GM18520 (cell line): ENCODE measurements at regions not wholly inside any gene's neighbourhood (a gene's known extent, or its start where the extent isn't known, plus 50 kb on each side); places are given as distances from the start of the nearest gene placed in this dataset.
"Not testable (repeated sequence)": the region's sequence is repeated elsewhere in the genome, so short reads cannot be mapped to it uniquely, and the experiment has no call there.

ENCODE experiments used
- ATAC-seq: cut with Tn5 transposase; IDR thresholded peaks from one replicate; pipeline ENCODE4 v1.9.1; 2021; ENCODE audit not compliant: unreplicated experiment

DNA sequence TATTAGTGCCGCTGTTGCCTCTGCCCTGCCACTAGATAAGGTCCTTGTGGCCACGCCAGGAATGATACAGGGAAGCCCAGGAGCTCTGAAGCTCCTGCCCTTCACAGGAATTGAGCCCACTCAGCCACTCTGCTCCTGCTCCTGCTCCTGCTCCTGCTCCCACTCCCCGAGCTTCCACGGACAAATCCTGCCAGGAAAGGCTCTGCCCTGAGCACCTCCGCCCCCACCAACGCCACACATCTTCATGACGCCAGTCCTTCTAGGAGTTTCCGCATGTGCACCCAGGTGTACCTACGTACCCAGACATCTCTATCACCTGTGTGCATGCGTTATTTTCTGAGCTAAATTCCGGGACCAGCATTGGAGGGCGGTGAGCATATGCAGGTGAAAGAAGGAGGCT, 369.1 kb downstream of the C16orf95 start:
- no peak for ATAC-seq

- ATAC-seq, result no peak
Observed at GRCh38 chr16:86949116-86949515, 368.1 kb downstream of the C16orf95 start.

DNA sequence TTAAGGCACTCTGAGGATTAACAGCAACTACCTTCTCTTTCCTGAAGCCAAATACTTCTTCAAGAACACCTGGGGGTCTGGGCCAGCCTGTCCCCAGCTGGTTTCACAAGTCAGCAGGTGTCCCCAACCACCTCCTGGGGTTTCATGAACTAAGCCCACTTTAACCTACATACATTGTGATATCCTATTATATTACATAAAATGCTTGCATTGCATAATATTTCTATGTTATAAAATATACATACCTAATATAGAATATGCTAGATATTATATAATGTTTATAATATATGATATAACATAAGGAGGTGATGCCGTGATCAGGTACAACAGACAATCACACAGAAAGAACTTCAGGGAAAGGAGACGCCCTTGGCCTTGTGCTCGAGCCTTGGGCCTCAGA, 367.6 kb downstream of the C16orf95 start:
- ATAC-seq, result no peak

- ATAC-seq, result no peak
Observed at GRCh38 chr16:86951041-86951822, 366.0 kb downstream of the C16orf95 start.

GRCh38 chr16:86951831-86952598, 365.2 kb downstream of the C16orf95 start:
- ATAC-seq, result no peak

DNA sequence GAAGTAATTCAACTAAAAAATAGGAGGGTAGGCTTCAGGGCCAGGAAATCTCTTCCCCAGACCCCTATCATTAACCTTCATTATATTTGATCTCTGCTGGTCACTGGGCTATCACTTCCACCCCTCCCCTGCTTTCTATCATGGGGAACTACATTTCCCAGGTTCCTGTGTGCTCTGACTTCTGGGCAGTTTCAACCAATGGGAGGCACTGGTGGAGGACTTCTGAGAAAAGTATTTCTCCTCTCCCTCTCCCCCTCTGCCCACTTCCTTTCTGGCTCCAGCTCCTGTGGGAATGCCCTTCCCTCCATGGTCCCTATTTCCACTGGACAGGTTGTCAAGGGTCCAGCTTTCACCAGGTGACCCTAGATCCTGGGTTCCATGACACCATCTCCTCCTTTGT, 364.4 kb downstream of the C16orf95 start:
- ATAC-seq, result no peak

GRCh38 chr16:86953631-86954391, 363.4 kb downstream of the C16orf95 start:
- ATAC-seq, result no peak

GRCh38 chr16:86955136-86955855, 361.9 kb downstream of the C16orf95 start:
- no peak for ATAC-seq

DNA sequence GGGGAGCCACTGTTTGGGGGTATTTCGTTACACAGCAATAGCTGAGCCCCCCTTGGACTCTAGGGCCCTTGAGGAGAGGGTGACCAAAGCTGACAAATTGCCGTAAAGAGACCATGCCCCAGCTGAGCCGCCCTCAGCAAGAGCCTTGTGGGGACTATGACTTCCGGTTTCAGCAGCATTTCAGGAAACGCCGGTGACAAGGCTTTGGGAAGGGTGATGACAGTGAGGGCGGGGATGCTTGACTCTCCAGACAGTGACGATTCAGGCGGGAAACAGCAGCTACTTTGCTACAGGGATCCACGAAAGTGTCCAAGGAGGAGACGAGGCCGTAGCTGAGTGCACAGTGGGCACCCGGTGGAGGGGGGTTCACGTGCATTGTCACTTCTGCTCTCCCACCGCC, 360.8 kb downstream of the C16orf95 start:
- ATAC-seq, result no peak

DNA sequence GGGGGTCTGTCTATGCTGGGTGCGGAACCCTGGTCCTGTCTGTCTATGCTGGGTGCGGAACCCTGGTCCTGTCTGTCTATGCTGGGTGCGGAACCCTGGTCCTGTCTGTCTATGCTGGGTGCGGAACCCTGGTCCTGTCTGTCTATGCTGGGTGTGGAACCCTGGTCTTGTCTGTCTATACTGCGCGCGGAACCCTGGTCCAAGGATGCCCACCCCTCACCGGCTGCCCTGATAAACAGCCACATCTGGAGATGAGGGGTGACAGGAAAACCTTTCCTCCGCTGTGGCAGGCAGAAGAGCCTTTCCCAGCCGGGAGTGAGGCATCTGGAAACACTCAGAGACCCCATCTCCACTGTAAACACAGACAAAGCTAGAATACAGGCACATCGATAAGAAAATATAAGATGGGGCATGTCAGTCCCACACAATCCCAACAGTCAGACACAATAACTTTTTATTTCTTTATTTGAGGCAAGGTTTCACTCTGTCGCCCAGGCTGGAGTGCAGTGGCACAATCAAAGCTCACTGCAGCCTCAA, 359.5 kb downstream of the C16orf95 start:
- not testable (repeated sequence) for ATAC-seq

GRCh38 chr16:86958423-86958822, 358.8 kb downstream of the C16orf95 start:
- ATAC-seq, result no peak

DNA sequence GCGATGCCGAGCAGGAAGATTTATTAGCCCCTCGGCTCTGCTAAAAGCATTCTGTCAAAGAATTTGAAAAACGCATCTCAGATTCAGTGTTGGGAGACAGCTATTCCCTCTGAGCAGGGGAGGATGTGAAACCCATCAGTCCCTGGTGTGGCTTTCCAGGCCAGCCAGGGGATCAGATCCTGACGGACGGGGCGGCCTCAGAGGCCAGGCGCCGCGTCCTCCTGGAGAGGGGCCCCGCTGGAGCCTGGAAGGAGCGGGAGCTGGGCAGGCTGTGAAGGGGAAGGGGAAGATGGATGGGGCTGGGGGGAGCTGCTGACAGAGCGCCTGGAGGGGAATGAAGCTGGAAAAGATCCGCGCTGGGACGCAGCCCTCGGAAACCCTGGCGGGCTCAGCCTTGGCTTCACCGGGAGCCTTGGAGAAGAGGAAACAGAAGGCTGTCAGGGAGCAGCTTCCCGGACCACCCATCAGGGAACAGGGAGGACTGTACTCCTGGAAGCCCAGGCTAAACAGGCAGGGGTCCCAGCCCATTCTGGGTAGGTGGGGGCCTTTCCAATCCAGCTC, 358.0 kb downstream of the C16orf95 start:
- no peak for ATAC-seq

DNA sequence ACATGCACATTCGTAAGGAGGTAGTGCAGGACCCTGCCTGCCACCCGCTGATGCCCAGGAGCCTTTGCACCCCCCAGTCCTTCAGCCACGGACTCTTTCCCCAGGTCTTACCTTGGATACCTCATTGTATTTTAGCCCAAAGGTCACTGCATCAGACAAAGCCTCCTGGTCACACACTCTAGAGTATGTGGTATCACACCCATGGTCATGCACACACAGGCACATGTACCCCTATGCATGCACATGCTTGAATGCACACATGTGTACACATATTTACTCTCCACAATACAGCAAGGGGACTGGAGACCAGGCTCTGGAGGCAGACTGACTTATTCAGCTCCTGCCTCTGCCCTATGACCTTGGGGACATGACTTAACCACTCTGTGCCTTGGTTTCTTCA, 357.5 kb downstream of the C16orf95 start:
- no peak for ATAC-seq

- ATAC-seq, result no peak
Observed at GRCh38 chr16:86960266-86960665, 356.9 kb downstream of the C16orf95 start.

GRCh38 chr16:86961171-86961601, 356.0 kb downstream of the C16orf95 start:
- no peak for ATAC-seq

DNA sequence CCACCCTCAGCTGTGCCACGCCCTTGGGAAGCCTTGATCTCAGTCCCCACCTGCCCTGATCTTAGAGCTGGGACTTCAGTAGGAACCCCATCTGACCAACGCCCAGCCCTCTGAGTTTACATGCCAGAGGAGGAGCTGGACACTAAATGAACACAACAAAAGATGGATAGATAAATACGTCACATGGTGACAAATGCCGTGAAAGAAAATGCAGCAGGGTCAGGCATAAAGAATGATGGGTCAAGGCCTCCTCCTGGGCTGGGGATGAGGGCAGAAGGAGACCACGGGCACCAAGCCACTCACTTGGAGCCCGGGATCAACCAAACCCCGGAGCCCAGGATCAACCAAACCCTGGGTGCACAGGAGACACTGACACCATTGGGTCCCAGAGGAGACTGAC, 354.9 kb downstream of the C16orf95 start:
- no peak for ATAC-seq

GRCh38 chr16:86962913-86963312, 354.3 kb downstream of the C16orf95 start:
- ATAC-seq, result no peak

- ATAC-seq, result no peak
Observed at GRCh38 chr16:86963600-86964575, 353.3 kb downstream of the C16orf95 start.

DNA sequence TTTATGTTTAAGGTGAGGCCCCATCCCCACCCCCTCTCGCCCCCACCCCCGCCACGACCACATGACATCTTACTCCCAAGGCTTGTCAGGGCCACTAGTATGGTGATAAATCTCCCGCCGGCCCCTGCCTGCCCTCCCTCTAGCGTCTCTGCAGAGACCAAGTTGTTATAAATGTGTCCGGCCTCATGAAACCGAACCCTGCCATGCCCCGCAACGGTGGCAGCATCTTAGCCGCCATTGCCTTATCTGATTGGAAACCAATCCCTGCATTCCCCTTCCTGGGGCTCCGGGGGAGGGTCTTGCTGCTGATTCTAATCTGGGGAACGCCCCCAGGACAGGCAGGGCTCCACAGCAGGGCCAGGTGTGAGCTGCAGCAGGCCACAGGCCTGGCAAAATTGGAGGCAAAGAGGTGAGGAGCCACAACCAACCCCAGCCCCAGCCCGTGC, 352.4 kb downstream of the C16orf95 start:
- no peak for ATAC-seq
